Hematopoietic multipotent progenitor cell treated with erythropoietin and hydrocortisone succinate and interleukin-3 and kit ligand, for 8 days (in vitro differentiated cells): ENCODE measurements at regions not wholly inside any gene's neighbourhood (a gene's known extent, or its start where the extent isn't known, plus 50 kb on each side); places are given as distances from the start of the nearest gene placed in this dataset.
"Not testable (repeated sequence)": the region's sequence is repeated elsewhere in the genome, so short reads cannot be mapped to it uniquely, and the experiment has no call there.

Experiments used
- DNase-seq: peaks from one replicate; pipeline ENCODE4 v3.0.0-alpha.2; 2015

GRCh38 chr4:140244328-140244727 is 90.3 kb upstream of the MAML3 start:
- no peak for DNase-seq

- peak; percentile 33 for DNase-seq
Observed at GRCh38 chr4:140243278-140243753, 89.3 kb upstream of the MAML3 start.

- peak; percentile 23 for DNase-seq
Observed at GRCh38 chr4:140242357-140243277, 88.6 kb upstream of the MAML3 start.

- DNase-seq: no peak
Observed at GRCh38 chr4:140240237-140240636, 86.3 kb upstream of the MAML3 start.

GRCh38 chr4:140239311-140239710 is 85.3 kb upstream of the MAML3 start:
- DNase-seq: no peak

- DNase-seq: peak; percentile 76
Observed at GRCh38 chr4:140238351-140239056, 84.5 kb upstream of the MAML3 start.

- peak; percentile 28 for DNase-seq
Observed at GRCh38 chr4:140237616-140238350, 83.8 kb upstream of the MAML3 start.

- no peak for DNase-seq
Observed at GRCh38 chr4:140236654-140237169, 82.7 kb upstream of the MAML3 start.

- DNase-seq: no peak
Observed at GRCh38 chr4:140234697-140235060, 80.7 kb upstream of the MAML3 start.

GRCh38 chr4:140233791-140234696 is 80.1 kb upstream of the MAML3 start:
- DNase-seq: no peak

GRCh38 chr4:140229881-140230280 is 75.9 kb upstream of the MAML3 start:
- no peak for DNase-seq

GRCh38 chr4:140227286-140227685 is 73.3 kb upstream of the MAML3 start:
- no peak for DNase-seq

- no peak for DNase-seq
Observed at GRCh38 chr4:140223056-140223810, 69.2 kb upstream of the MAML3 start.

GRCh38 chr4:140222171-140222570 is 68.2 kb upstream of the MAML3 start:
- no peak for DNase-seq

GRCh38 chr4:140220058-140220457 is 66.1 kb upstream of the MAML3 start:
- no peak for DNase-seq

GRCh38 chr4:140219567-140219966 is 65.6 kb upstream of the MAML3 start:
- DNase-seq: no peak

- not testable (repeated sequence) for DNase-seq
Observed at GRCh38 chr4:140219070-140219469, 65.1 kb upstream of the MAML3 start.

GRCh38 chr4:140213749-140214148 is 59.8 kb upstream of the MAML3 start:
- DNase-seq: no peak

GRCh38 chr4:140213116-140213515 is 59.1 kb upstream of the MAML3 start:
- DNase-seq: no peak

- no peak for DNase-seq
Observed at GRCh38 chr4:140212646-140213045, 58.7 kb upstream of the MAML3 start.

- DNase-seq: no peak
Observed at GRCh38 chr4:140212194-140212593, 58.2 kb upstream of the MAML3 start.
